ENCODE measurements at regions not wholly inside any gene's neighbourhood (a gene's known extent, or its start where the extent isn't known, plus 50 kb on each side); places are given as distances from the start of the nearest gene placed in this dataset.

DNA sequence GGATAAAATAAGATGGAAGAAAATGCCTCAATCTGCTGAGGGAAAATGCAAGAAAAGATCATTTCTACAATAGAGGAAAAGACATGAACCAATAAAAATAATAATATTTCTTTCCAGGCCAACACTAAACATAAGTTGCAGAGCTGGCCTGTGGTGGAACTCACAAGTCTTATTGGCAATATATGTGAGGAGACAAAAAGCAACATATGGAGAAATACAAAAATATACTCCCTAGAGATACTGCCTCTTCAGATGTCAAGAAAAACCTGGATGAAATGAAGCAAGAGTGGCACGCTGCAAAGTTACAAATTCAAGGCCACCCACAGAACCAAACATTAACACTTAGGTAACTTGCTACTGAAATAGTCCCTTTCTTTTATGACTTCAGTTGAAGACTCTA, 264.9 kb upstream of the FMN2 start (continued):
- TF ChIP-seq, protein P1, sequence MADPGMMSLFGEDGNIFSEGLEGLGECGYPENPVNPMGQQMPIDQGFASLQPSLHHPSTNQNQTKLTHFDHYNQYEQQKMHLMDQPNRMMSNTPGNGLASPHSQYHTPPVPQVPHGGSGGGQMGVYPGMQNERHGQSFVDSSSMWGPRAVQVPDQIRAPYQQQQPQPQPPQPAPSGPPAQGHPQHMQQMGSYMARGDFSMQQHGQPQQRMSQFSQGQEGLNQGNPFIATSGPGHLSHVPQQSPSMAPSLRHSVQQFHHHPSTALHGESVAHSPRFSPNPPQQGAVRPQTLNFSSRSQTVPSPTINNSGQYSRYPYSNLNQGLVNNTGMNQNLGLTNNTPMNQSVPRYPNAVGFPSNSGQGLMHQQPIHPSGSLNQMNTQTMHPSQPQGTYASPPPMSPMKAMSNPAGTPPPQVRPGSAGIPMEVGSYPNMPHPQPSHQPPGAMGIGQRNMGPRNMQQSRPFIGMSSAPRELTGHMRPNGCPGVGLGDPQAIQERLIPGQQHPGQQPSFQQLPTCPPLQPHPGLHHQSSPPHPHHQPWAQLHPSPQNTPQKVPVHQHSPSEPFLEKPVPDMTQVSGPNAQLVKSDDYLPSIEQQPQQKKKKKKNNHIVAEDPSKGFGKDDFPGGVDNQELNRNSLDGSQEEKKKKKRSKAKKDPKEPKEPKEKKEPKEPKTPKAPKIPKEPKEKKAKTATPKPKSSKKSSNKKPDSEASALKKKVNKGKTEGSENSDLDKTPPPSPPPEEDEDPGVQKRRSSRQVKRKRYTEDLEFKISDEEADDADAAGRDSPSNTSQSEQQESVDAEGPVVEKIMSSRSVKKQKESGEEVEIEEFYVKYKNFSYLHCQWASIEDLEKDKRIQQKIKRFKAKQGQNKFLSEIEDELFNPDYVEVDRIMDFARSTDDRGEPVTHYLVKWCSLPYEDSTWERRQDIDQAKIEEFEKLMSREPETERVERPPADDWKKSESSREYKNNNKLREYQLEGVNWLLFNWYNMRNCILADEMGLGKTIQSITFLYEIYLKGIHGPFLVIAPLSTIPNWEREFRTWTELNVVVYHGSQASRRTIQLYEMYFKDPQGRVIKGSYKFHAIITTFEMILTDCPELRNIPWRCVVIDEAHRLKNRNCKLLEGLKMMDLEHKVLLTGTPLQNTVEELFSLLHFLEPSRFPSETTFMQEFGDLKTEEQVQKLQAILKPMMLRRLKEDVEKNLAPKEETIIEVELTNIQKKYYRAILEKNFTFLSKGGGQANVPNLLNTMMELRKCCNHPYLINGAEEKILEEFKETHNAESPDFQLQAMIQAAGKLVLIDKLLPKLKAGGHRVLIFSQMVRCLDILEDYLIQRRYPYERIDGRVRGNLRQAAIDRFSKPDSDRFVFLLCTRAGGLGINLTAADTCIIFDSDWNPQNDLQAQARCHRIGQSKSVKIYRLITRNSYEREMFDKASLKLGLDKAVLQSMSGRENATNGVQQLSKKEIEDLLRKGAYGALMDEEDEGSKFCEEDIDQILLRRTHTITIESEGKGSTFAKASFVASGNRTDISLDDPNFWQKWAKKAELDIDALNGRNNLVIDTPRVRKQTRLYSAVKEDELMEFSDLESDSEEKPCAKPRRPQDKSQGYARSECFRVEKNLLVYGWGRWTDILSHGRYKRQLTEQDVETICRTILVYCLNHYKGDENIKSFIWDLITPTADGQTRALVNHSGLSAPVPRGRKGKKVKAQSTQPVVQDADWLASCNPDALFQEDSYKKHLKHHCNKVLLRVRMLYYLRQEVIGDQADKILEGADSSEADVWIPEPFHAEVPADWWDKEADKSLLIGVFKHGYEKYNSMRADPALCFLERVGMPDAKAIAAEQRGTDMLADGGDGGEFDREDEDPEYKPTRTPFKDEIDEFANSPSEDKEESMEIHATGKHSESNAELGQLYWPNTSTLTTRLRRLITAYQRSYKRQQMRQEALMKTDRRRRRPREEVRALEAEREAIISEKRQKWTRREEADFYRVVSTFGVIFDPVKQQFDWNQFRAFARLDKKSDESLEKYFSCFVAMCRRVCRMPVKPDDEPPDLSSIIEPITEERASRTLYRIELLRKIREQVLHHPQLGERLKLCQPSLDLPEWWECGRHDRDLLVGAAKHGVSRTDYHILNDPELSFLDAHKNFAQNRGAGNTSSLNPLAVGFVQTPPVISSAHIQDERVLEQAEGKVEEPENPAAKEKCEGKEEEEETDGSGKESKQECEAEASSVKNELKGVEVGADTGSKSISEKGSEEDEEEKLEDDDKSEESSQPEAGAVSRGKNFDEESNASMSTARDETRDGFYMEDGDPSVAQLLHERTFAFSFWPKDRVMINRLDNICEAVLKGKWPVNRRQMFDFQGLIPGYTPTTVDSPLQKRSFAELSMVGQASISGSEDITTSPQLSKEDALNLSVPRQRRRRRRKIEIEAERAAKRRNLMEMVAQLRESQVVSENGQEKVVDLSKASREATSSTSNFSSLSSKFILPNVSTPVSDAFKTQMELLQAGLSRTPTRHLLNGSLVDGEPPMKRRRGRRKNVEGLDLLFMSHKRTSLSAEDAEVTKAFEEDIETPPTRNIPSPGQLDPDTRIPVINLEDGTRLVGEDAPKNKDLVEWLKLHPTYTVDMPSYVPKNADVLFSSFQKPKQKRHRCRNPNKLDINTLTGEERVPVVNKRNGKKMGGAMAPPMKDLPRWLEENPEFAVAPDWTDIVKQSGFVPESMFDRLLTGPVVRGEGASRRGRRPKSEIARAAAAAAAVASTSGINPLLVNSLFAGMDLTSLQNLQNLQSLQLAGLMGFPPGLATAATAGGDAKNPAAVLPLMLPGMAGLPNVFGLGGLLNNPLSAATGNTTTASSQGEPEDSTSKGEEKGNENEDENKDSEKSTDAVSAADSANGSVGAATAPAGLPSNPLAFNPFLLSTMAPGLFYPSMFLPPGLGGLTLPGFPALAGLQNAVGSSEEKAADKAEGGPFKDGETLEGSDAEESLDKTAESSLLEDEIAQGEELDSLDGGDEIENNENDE (IDR thresholded peaks at IDR 0.05; ENCODE audit: insufficient replicate concordance, low read length), result no peak
- no peak for TF ChIP-seq EP300 (IDR thresholded peaks at IDR 0.05; ENCODE audit: borderline replicate concordance in 1 of 2, low read depth in 2 of 2, low read length in 2 of 2)
- TF ChIP-seq KDM5A (IDR thresholded peaks at IDR 0.05; ENCODE audit: low read length), result no peak
- no peak for TF ChIP-seq MAFK (IDR thresholded peaks at IDR 0.05; ENCODE audit: low read depth, low read length)
- no peak for TF ChIP-seq YY1 (IDR thresholded peaks at IDR 0.05; ENCODE audit: low read depth, low read length)
- no peak for TF ChIP-seq RBBP5 (IDR thresholded peaks at IDR 0.05; ENCODE audit: borderline replicate concordance, low read depth, low read length)
- TF ChIP-seq PHF8 (conservative IDR thresholded peaks at IDR 0.05; ENCODE audit: low read depth, low read length), result no peak

Measured in H1 (cell line).